Coronary artery (tissue), 2 donors: ENCODE measurements at regions not wholly inside any gene's neighbourhood (a gene's known extent, or its start where the extent isn't known, plus 50 kb on each side); places are given as distances from the start of the nearest gene placed in this dataset.

Experiments used
- DNase-seq: peaks from one replicate; pipeline ENCODE4 v3.0.0-alpha.2; 2017; ENCODE audit warnings: low spot score
- H3K27ac ChIP-seq, 2 donors: fragments of 200-600 bp; sonication (generic); one replicate each; pipeline ENCODE4 v1.5.1; 2016 to 2019
- H3K4me3 ChIP-seq: fragments of 200-600 bp; sonication (generic); 2 replicates; pipeline ENCODE4 v1.5.1; 2016; ENCODE audit warnings: mild to moderate bottlenecking, moderate library complexity
- CTCF ChIP-seq: fragments of 200-600 bp; sonication (generic); IDR thresholded peaks from one replicate; pipeline ENCODE4 v1.5.1; 2019; ENCODE audit warnings: antibody characterized with exemption

DNA sequence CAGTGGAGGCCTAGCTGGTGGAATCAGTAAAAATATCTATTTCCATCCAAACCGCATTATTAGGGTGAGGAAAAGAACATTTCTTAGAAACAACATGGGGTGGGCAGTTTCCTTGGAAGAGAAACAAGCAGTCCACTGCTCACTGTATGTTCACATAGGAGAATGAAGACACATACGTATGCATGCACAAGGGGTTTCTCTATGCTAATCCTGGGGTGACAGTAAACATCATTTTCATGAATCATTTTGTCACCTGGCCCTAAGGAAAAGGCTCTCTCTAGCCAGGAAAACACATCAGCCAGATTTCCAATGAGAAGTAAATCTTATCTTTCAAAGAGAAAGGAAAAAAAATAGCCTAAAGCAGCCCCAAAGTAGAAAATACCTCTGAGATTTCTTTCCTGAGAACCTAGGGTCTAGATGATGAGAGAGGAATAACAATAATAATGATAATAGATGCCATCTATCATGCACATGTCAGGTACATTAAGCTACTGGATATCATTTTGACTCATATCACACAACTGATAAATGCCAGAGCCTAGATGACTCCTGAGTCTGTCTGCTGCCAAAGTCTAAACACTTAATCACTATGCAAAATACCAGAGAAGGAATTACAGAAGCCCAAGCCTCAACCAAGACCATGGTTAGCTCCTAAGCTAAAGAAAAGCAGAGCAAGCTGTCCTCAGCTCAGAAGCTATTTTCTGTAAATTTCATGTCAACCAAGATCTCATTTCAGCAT is 520.5 kb upstream of the TMPO start:
- no peak for DNase-seq
- no peak for TF ChIP-seq CTCF
- Histone ChIP-seq H3K27ac (no peak overlapping the region), H3K4me3 (no peak overlapping the region)

GRCh38 chr12:97995559-97995958 is 519.8 kb upstream of the TMPO start:
- H3K4me3 ChIP-seq = no peak overlapping the region
- no peak for DNase-seq
- TF ChIP-seq CTCF = no peak
- no peak overlapping the region for H3K27ac ChIP-seq

DNA sequence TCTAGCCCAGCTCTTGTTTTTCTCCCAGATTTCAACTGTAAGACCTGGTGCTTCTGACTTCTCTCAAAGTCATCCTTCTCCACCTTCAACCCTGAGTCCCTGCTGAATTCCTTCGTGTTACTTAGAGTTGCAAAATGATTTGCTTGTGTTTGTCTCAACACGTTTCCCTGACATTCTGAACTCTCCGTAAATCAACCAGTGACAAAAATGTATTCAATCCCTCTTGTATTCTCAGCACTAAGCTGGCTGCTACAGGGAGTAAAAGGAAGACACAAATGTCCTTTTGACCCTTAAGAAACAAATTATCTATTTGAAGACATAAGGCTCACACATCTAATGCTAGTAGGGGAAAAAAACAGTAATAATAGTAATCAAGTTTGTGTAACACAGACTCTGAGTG is 514.0 kb upstream of the TMPO start:
- Histone ChIP-seq H3K27ac (no peak overlapping the region), H3K4me3 (no peak overlapping the region)
- TF ChIP-seq CTCF = no peak
- no peak for DNase-seq

DNA sequence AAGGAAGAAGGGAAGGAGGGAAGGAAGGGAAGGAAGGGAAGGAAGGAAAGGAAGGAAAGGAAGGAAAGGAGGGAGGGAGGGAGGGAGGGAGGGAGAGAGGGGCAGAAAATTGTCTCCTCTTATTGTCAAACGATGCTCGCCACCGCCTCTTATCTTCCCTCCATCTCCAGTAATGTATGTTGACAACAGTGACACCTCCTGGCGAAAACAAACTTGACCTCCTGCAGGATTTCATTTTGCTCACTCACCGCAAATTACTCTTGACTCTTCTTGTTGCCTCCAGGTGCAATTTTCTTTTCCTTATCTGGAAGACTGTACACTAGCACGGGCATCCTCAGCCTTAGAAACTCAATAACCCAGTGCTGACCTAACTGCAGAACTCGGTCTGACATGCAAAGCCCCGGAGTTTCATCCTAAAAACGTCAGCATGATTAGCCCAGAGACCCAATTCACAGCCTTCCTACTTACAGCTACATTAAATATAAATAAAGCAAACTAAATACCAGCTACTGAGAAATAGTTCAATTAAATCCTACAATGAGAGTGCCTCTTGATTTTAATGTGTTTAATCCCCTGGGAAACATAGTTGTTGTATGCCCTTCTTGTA is 512.4 kb upstream of the TMPO start:
- Histone ChIP-seq H3K27ac (no peak overlapping the region), H3K4me3 (no peak overlapping the region)
- TF ChIP-seq CTCF = no peak
- no peak for DNase-seq

- no peak for DNase-seq
Observed at GRCh38 chr12:98007963-98008362, 507.4 kb upstream of the TMPO start.

GRCh38 chr12:98013560-98013959 is 501.8 kb upstream of the TMPO start:
- no peak for TF ChIP-seq CTCF
- no peak overlapping the region for H3K4me3 ChIP-seq
- no peak overlapping the region for H3K27ac ChIP-seq
- DNase-seq = no peak

More at GRCh38 chr12:98007963-98008362, 507.4 kb upstream of the TMPO start:
- H3K27ac ChIP-seq = no peak overlapping the region
- H3K4me3 ChIP-seq = no peak overlapping the region
- no peak for TF ChIP-seq CTCF

DNA sequence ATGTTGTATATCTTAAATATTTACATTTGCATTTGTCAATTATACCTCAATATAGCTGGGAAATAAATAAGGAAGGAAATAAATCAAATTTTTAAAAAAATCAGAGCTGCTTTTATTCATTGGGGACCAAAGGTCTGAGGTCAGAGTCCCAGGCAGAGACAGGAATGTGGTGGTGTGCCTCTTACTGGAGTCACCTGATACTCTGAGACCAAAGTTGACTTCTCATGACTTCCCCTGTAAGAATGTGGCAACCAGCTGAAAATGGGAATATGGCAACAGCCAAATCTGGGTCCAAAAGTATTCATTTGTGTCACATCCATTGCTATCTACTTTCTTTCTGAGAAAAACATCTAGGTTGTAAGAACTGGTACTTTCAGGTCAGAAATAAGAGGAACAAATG is 496.6 kb upstream of the TMPO start:
- TF ChIP-seq CTCF = no peak

More for the DNA sequence above, 496.6 kb upstream of the TMPO start:
- no peak for DNase-seq
- H3K27ac ChIP-seq = no peak overlapping the region
- no peak overlapping the region for H3K4me3 ChIP-seq
